ENCODE measurements at regions not wholly inside any gene's neighbourhood (a gene's known extent, or its start where the extent isn't known, plus 50 kb on each side); places are given as distances from the start of the nearest gene placed in this dataset.

DNA sequence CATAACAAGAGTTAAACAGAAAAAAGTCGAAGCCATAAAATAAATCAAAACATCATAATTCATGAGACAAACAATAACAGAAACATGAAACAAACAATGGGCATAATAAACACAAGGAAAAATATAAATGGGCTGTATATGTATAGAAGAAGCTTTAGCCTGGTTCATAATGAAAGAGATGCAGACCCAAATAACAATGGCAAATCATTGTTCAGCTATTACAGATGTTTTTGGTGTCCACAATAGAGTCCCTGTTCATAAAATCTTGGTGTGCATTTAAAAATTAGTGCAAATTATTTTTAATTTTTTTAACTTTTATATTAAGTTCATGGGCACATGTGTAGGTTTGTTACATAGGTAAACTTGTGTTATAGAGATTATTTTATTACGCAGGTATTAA lies 1185.9 kb upstream of the B3GALT2 start:
- Histone ChIP-seq H3K4me1 (ENCODE audit: control insufficient read depth in 5 of 5, insufficient read depth in 5 of 5, low read length in 5 of 5) (no peaks in the 10 kb centered on the region), H3K9me3 (ENCODE audit: control insufficient read depth in 4 of 4, insufficient read depth in 3 of 4, low read length in 3 of 4) (no peaks in the 10 kb centered on the region), H3K27ac (ENCODE audit: low read depth in 1 of 2, low read length in 1 of 2) (no peak overlapping the region), H3K9ac (ENCODE audit: insufficient read depth in 1 of 2, low read length in 2 of 2) (no peak overlapping the region), H3K4me3 (no peak overlapping the region), H3K36me3 (ENCODE audit: control insufficient read depth in 4 of 4, insufficient read depth in 4 of 4, low read length in 4 of 4) (no peaks in the 10 kb centered on the region), H3K27me3 (ENCODE audit: control insufficient read depth in 3 of 3, insufficient read depth in 3 of 3, low read length in 2 of 3) (no peaks in the 10 kb centered on the region)
- TF ChIP-seq, protein P1, sequence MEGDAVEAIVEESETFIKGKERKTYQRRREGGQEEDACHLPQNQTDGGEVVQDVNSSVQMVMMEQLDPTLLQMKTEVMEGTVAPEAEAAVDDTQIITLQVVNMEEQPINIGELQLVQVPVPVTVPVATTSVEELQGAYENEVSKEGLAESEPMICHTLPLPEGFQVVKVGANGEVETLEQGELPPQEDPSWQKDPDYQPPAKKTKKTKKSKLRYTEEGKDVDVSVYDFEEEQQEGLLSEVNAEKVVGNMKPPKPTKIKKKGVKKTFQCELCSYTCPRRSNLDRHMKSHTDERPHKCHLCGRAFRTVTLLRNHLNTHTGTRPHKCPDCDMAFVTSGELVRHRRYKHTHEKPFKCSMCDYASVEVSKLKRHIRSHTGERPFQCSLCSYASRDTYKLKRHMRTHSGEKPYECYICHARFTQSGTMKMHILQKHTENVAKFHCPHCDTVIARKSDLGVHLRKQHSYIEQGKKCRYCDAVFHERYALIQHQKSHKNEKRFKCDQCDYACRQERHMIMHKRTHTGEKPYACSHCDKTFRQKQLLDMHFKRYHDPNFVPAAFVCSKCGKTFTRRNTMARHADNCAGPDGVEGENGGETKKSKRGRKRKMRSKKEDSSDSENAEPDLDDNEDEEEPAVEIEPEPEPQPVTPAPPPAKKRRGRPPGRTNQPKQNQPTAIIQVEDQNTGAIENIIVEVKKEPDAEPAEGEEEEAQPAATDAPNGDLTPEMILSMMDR (IDR thresholded peaks at IDR 0.05; ENCODE audit: control extremely low read depth, extremely low read depth), result no peak
- ATAC-seq (ENCODE audit: insufficient read depth, low FRiP score), result no peak
- no peak for DNase-seq
- WGBS, 2 donors, result 69 to 79% methylated on average over 2 of the region's 2 CpGs

DNA sequence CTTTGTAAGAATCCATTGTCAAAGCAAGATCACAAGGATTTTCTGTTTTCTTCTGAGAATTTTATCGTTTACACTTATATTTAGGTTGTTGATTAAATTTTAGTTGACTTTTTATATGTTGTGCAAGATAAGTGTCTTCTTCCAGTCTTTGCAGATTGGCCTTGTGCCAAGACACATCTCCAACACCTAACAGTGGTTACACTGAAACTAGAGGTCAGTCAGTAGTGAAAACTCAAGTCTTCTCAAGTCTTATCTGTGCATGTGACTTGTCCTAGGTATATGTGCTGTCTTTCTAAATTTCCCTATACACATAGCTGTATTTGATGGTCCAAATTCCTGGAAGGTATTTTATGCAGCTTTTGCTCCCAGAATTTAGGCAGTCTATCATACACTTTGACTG lies 1183.2 kb upstream of the B3GALT2 start:
- WGBS, 2 donors, result 95 to 98% methylated on average over 1 of the region's 1 CpG

DNA sequence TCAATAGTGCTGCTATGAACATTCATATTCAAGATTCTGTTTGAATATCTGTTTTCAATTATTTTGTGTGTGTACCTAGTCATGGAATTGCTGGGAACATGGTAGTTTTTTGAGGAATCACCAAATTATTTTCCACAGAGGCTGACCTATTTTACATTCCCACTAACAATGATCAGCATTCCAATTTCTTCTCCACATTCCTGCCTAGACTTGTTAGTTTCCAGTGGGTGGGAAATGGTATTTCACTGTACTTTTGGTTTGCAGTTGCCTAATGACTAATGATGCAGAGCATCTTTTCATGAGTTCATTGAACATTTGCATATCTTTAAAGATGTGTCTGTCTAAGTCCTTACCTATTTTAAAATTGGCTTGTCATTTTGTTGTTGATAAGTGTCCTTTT lies 1182.6 kb upstream of the B3GALT2 start:
- ATAC-seq (ENCODE audit: insufficient read depth, low FRiP score), result no peak
- H3K36me3 ChIP-seq (ENCODE audit: control insufficient read depth in 4 of 4, insufficient read depth in 4 of 4, low read length in 4 of 4), result no peaks in the 10 kb centered on the region
- H3K27ac ChIP-seq (ENCODE audit: low read depth in 1 of 2, low read length in 1 of 2), result no peak overlapping the region
- TF ChIP-seq, protein P1 (IDR thresholded peaks at IDR 0.05; ENCODE audit: control extremely low read depth, extremely low read depth), result no peak
- no peak overlapping the region for H3K9ac ChIP-seq (ENCODE audit: insufficient read depth in 1 of 2, low read length in 2 of 2)
- H3K27me3 ChIP-seq (ENCODE audit: control insufficient read depth in 3 of 3, insufficient read depth in 3 of 3, low read length in 2 of 3), result no peaks in the 10 kb centered on the region
- no peak overlapping the region for H3K4me3 ChIP-seq
- no peaks in the 10 kb centered on the region for H3K9me3 ChIP-seq (ENCODE audit: control insufficient read depth in 4 of 4, insufficient read depth in 3 of 4, low read length in 3 of 4)
- DNase-seq, result no peak
- no peaks in the 10 kb centered on the region for H3K4me1 ChIP-seq (ENCODE audit: control insufficient read depth in 5 of 5, insufficient read depth in 5 of 5, low read length in 5 of 5)

More for the DNA sequence above, 1183.2 kb upstream of the B3GALT2 start:
- DNase-seq (no peak), ATAC-seq (ENCODE audit: insufficient read depth, low FRiP score) (no peak)
- H3K4me3 ChIP-seq, result no peak overlapping the region
- H3K27me3 ChIP-seq (ENCODE audit: control insufficient read depth in 3 of 3, insufficient read depth in 3 of 3, low read length in 2 of 3), result no peaks in the 10 kb centered on the region
- no peaks in the 10 kb centered on the region for H3K9me3 ChIP-seq (ENCODE audit: control insufficient read depth in 4 of 4, insufficient read depth in 3 of 4, low read length in 3 of 4)
- H3K27ac ChIP-seq (ENCODE audit: low read depth in 1 of 2, low read length in 1 of 2), result no peak overlapping the region
- H3K9ac ChIP-seq (ENCODE audit: insufficient read depth in 1 of 2, low read length in 2 of 2), result no peak overlapping the region
- no peaks in the 10 kb centered on the region for H3K36me3 ChIP-seq (ENCODE audit: control insufficient read depth in 4 of 4, insufficient read depth in 4 of 4, low read length in 4 of 4)
- H3K4me1 ChIP-seq (ENCODE audit: control insufficient read depth in 5 of 5, insufficient read depth in 5 of 5, low read length in 5 of 5), result no peaks in the 10 kb centered on the region
- TF ChIP-seq, protein P1 (IDR thresholded peaks at IDR 0.05; ENCODE audit: control extremely low read depth, extremely low read depth), result no peak

DNA sequence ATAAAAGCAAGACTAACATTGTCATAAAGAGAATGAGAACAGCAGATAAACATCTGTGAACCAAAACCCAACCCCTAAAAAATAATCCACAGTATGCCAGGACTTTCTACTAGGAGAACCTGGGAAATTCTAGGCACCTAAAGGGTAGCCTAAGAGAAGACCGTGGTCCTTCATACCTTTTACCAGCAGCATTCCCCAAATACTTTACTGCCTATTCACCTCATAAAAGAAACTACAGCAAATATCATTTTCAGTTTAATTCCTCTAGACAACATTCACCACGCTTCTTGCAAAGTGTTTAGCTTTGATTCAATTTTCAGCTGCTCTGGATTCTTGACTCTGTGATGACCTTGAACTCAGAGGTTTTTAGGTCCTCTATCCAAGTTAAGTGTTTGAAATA lies 1180.7 kb upstream of the B3GALT2 start:
- Histone ChIP-seq H3K36me3 (ENCODE audit: control insufficient read depth in 4 of 4, insufficient read depth in 4 of 4, low read length in 4 of 4) (no peaks in the 10 kb centered on the region), H3K27me3 (ENCODE audit: control insufficient read depth in 3 of 3, insufficient read depth in 3 of 3, low read length in 2 of 3) (no peaks in the 10 kb centered on the region), H3K4me1 (ENCODE audit: control insufficient read depth in 5 of 5, insufficient read depth in 5 of 5, low read length in 5 of 5) (no peaks in the 10 kb centered on the region), H3K9me3 (ENCODE audit: control insufficient read depth in 4 of 4, insufficient read depth in 3 of 4, low read length in 3 of 4) (no peaks in the 10 kb centered on the region), H3K9ac (ENCODE audit: insufficient read depth in 1 of 2, low read length in 2 of 2) (no peak overlapping the region), H3K27ac (ENCODE audit: low read depth in 1 of 2, low read length in 1 of 2) (no peak overlapping the region), H3K4me3 (no peak overlapping the region)
- TF ChIP-seq, protein P1 (IDR thresholded peaks at IDR 0.05; ENCODE audit: control extremely low read depth, extremely low read depth), result no peak
- 73 to 79% methylated on average over 2 of the region's 2 CpGs for WGBS, 2 donors
- ATAC-seq (ENCODE audit: insufficient read depth, low FRiP score) (no peak), DNase-seq (no peak)

Data from lung (tissue), 11 donors.